ENCODE measurements at regions not wholly inside any gene's neighbourhood (a gene's known extent, or its start where the extent isn't known, plus 50 kb on each side); places are given as distances from the start of the nearest gene placed in this dataset.

- POLR2A ChIA-PET = no interaction called here
- DNase-seq = no peak
- no CpG with 5 or more reads among the region's 2 CpGs for WGBS (ENCODE audit: insufficient coverage)
- TF ChIP-seq EZH2 (IDR thresholded peaks at IDR 0.05; ENCODE audit: borderline replicate concordance, insufficient read depth, low read depth, low read length, poor library complexity, severe bottlenecking) = no peak
- no peak for TF ChIP-seq CTCF (IDR thresholded peaks at IDR 0.05)
- H4K20me1 ChIP-seq (ENCODE audit: control insufficient read depth, insufficient read depth, low read length, poor library complexity, severe bottlenecking) = no peaks in the 10 kb centered on the region
- no peak for ATAC-seq (ENCODE audit: low read depth)
- H3K9me3 ChIP-seq (ENCODE audit: control extremely low read depth in 1 of 3, control insufficient read depth in 2 of 3, insufficient read depth in 1 of 3, low read length in 2 of 3) = peaks cover 0 to 3% (median 0%) of the 10 kb centered on the region in 3 donors
- no peaks in the 10 kb centered on the region for H3K27me3 ChIP-seq (replicated peaks in 1 of 4; ENCODE audit: control extremely low read depth in 1 of 4, control insufficient read depth in 3 of 4, insufficient read depth in 4 of 4, low read length in 3 of 4)
- H3K4me3 ChIP-seq (ENCODE audit: control extremely low read depth in 1 of 5, extremely low read depth in 1 of 5, insufficient read depth in 1 of 5, low read depth in 2 of 5, low read length in 4 of 5) = no peak overlapping the region
- no peak overlapping the region for H3K9ac ChIP-seq (ENCODE audit: low read length)
- Mint-ChIP-seq H3K27me3 (no peaks in the 10 kb centered on the region), H3K4me3 (no peak overlapping the region), H3K27ac (no peak overlapping the region), H3K4me1 (no peaks in the 10 kb centered on the region), H3K9me3 (ENCODE audit: insufficient read depth) (peaks cover 5% of the 10 kb centered on the region)
- no peaks in the 10 kb centered on the region for H3K79me2 ChIP-seq (ENCODE audit: control insufficient read depth, insufficient read depth, low read length)
- no peak overlapping the region for H3K27ac ChIP-seq (ENCODE audit: low read length in 2 of 2)
- CTCF ChIA-PET = no interaction called here
- intact Hi-C loops (cut with micrococcal nuclease) = no loop called here
- no peaks in the 10 kb centered on the region for H3K4me1 ChIP-seq (ENCODE audit: control insufficient read depth in 2 of 2, insufficient read depth in 2 of 2, low read length in 2 of 2)
- no peak overlapping the region for H2AFZ ChIP-seq (ENCODE audit: insufficient read depth, low read depth, low read length, poor library complexity, severe bottlenecking)
- H3K36me3 ChIP-seq (replicated peaks in 1 of 2; ENCODE audit: control extremely low read depth in 1 of 2, control insufficient read depth in 1 of 2, extremely low read depth in 1 of 2, insufficient read depth in 2 of 2, low read length in 1 of 2) = no peaks in the 10 kb centered on the region
- H3K4me2 ChIP-seq (replicated peaks; ENCODE audit: low read depth, low read length, poor library complexity, severe bottlenecking) = no peak overlapping the region
These were observed 66.8 kb upstream of the NRP1 start for GRCh38 chr10:33401300-33401699.

DNA sequence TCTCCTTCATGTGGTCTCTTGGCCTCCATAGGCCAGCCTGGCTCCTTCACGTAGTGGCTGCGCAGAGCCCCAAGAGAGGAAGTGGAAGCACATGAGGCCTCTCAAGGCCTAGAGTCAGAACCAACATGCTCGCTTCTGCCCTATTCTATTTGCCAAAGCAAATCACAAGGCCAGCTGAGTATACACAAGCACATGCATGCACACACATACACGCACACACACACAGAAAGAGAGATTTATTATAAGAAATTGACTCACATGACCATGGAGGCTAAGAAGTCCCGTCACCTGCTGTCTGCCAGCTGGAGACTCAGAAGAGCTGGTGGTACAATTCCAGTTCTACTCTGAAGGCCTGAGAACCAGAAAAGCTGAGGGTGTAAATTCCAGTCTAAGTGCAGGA lies 64.3 kb upstream of the NRP1 start:
- no peaks in the 10 kb centered on the region for H3K27me3 ChIP-seq (replicated peaks in 1 of 4; ENCODE audit: control extremely low read depth in 1 of 4, control insufficient read depth in 3 of 4, insufficient read depth in 4 of 4, low read length in 3 of 4)
- no peak for TF ChIP-seq CTCF (IDR thresholded peaks at IDR 0.05)
- TF ChIP-seq EZH2 (IDR thresholded peaks at IDR 0.05; ENCODE audit: borderline replicate concordance, insufficient read depth, low read depth, low read length, poor library complexity, severe bottlenecking) = no peak
- H3K4me2 ChIP-seq (replicated peaks; ENCODE audit: low read depth, low read length, poor library complexity, severe bottlenecking) = no peak overlapping the region
- Mint-ChIP-seq H3K27ac (no peak overlapping the region), H3K27me3 (no peaks in the 10 kb centered on the region), H3K4me1 (no peaks in the 10 kb centered on the region), H3K9me3 (ENCODE audit: insufficient read depth) (peaks cover 5% of the 10 kb centered on the region), H3K4me3 (no peak overlapping the region)
- intact Hi-C loops (cut with micrococcal nuclease) = no loop called here
- H3K27ac ChIP-seq (ENCODE audit: low read length in 2 of 2) = no peak overlapping the region
- H3K4me1 ChIP-seq (ENCODE audit: control insufficient read depth in 2 of 2, insufficient read depth in 2 of 2, low read length in 2 of 2) = no peaks in the 10 kb centered on the region
- H3K9ac ChIP-seq (ENCODE audit: low read length) = no peak overlapping the region
- CTCF ChIA-PET = no interaction called here
- 95% methylated on average over 3 of the region's 5 CpGs for WGBS (ENCODE audit: insufficient coverage)
- no peaks in the 10 kb centered on the region for H3K79me2 ChIP-seq (ENCODE audit: control insufficient read depth, insufficient read depth, low read length)
- ATAC-seq (ENCODE audit: low read depth) (no peak), DNase-seq (no peak)
- H3K36me3 ChIP-seq (replicated peaks in 1 of 2; ENCODE audit: control extremely low read depth in 1 of 2, control insufficient read depth in 1 of 2, extremely low read depth in 1 of 2, insufficient read depth in 2 of 2, low read length in 1 of 2) = no peaks in the 10 kb centered on the region
- H2AFZ ChIP-seq (ENCODE audit: insufficient read depth, low read depth, low read length, poor library complexity, severe bottlenecking) = no peak overlapping the region
- H3K9me3 ChIP-seq (ENCODE audit: control extremely low read depth in 1 of 3, control insufficient read depth in 2 of 3, insufficient read depth in 1 of 3, low read length in 2 of 3) = peaks cover 0 to 5% (median 0%) of the 10 kb centered on the region in 3 donors
- H4K20me1 ChIP-seq (ENCODE audit: control insufficient read depth, insufficient read depth, low read length, poor library complexity, severe bottlenecking) = no peaks in the 10 kb centered on the region
- no peak overlapping the region for H3K4me3 ChIP-seq (ENCODE audit: control extremely low read depth in 1 of 5, extremely low read depth in 1 of 5, insufficient read depth in 1 of 5, low read depth in 2 of 5, low read length in 4 of 5)
- POLR2A ChIA-PET = no interaction called here

Data from B cell (primary cell).